Gastrocnemius medialis (tissue), 4 donors: ENCODE measurements at regions not wholly inside any gene's neighbourhood (a gene's known extent, or its start where the extent isn't known, plus 50 kb on each side); places are given as distances from the start of the nearest gene placed in this dataset.

Experiments
- POLR2A ChIP-seq, 2 donors: fragments of 450-650 bp; IDR thresholded peaks; one replicate each; pipeline ENCODE4 v1.6.1; 2017; ENCODE audit warnings: antibody characterized with exemption in 2 of 2, mild to moderate bottlenecking in 2 of 2, moderate library complexity in 2 of 2
- TF ChIP-seq, protein P1 (sequence below), 5 experiments: fragments of 450-650 bp in 3 of 5; fragments of 200-600 bp in 2 of 5; sonication (generic) in 2 of 5; IDR thresholded peaks in 4 of 5; conservative IDR thresholded peaks in 1 of 5; 1 replicate in 4 of 5; 2 replicates in 1 of 5; pipeline ENCODE4 v1.5.1; 2016 to 2019; ENCODE audit warnings: antibody characterized with exemption in 5 of 5, mild to moderate bottlenecking in 3 of 5, moderate library complexity in 3 of 5

DNA sequence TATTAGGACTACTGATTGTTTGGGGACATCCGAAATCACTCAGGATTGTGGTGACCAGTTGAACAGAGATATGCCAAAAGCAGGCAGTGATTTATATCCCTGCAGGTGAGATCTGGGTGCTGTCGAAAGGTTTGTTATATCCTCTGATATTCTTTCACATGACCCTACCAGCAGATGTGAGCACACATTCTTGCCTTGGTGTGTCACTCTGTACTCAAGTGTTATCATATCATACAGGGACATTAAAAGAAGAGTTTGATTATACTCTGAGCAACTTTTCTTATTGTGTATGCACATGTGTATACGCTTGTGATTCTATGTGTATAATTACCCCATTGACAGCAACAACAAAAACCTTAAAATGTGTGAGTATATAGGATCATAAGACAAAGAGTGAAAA lies 381.2 kb upstream of the IGFBP7 start:
- TF ChIP-seq, protein P1, sequence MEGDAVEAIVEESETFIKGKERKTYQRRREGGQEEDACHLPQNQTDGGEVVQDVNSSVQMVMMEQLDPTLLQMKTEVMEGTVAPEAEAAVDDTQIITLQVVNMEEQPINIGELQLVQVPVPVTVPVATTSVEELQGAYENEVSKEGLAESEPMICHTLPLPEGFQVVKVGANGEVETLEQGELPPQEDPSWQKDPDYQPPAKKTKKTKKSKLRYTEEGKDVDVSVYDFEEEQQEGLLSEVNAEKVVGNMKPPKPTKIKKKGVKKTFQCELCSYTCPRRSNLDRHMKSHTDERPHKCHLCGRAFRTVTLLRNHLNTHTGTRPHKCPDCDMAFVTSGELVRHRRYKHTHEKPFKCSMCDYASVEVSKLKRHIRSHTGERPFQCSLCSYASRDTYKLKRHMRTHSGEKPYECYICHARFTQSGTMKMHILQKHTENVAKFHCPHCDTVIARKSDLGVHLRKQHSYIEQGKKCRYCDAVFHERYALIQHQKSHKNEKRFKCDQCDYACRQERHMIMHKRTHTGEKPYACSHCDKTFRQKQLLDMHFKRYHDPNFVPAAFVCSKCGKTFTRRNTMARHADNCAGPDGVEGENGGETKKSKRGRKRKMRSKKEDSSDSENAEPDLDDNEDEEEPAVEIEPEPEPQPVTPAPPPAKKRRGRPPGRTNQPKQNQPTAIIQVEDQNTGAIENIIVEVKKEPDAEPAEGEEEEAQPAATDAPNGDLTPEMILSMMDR (IDR thresholded peaks at IDR 0.05 in 4 of 5, conservative IDR thresholded peaks at IDR 0.05 in 1 of 5), result no peak
- TF ChIP-seq POLR2A (IDR thresholded peaks at IDR 0.05), result no peak
